Liver (tissue), 8 donors: ENCODE measurements at regions not wholly inside any gene's neighbourhood (a gene's known extent, or its start where the extent isn't known, plus 50 kb on each side); places are given as distances from the start of the nearest gene placed in this dataset.

Experiments
- DNase-seq: peaks from one replicate; pipeline ENCODE4 v3.0.0-alpha.2; 2017; ENCODE audit warnings: low spot score
- H3K27ac ChIP-seq, 2 donors: one replicate each; pipeline ENCODE4 v1.7.0; 2013; ENCODE audit warnings: inconsistent platforms in 2 of 2, low read length in 2 of 2, control low read depth in 1 of 2, low read depth in 1 of 2, mild to moderate bottlenecking in 1 of 2
- H3K27me3 ChIP-seq, 4 donors: one replicate each; pipeline versions ENCODE4 v1.6.1 to v1.7.0; 2013; ENCODE audit warnings: low read length in 3 of 4, inconsistent platforms in 1 of 4, mild to moderate bottlenecking in 1 of 4, moderate library complexity in 1 of 4; ENCODE audit not compliant: control insufficient read depth in 4 of 4, insufficient read depth in 4 of 4
- H3K36me3 ChIP-seq, 4 donors: one replicate each; pipeline versions ENCODE4 v1.6.1 to v1.7.0; 2013; ENCODE audit warnings: low read length in 3 of 4, mild to moderate bottlenecking in 3 of 4, low read depth in 1 of 4, moderate library complexity in 1 of 4; ENCODE audit not compliant: control insufficient read depth in 4 of 4, insufficient read depth in 3 of 4
- H3K4me1 ChIP-seq, 4 donors: one replicate each; pipeline versions ENCODE4 v1.6.1 to v1.7.0; 2013; ENCODE audit warnings: low read length in 3 of 4, mild to moderate bottlenecking in 3 of 4, moderate library complexity in 1 of 4; ENCODE audit not compliant: control insufficient read depth in 4 of 4, insufficient read depth in 4 of 4
- H3K4me3 ChIP-seq, 3 donors: one replicate each; pipeline versions ENCODE4 v1.6.1 to v1.7.0; 2013; ENCODE audit warnings: low read length in 3 of 3, control low read depth in 1 of 3, low read depth in 1 of 3, mild to moderate bottlenecking in 1 of 3
- H3K9ac ChIP-seq, 2 donors: one replicate each; pipeline ENCODE4 v1.7.0; 2013; ENCODE audit warnings: low read length in 2 of 2, mild to moderate bottlenecking in 2 of 2, moderate library complexity in 2 of 2, control low read depth in 1 of 2, low read depth in 1 of 2
- H3K9me3 ChIP-seq, 4 donors: one replicate each; pipeline versions ENCODE4 v1.6.1 to v1.7.0; 2013; ENCODE audit warnings: low read length in 3 of 4; ENCODE audit not compliant: control insufficient read depth in 4 of 4
- ATF3 ChIP-seq: IDR thresholded peaks from 2 replicates; pipeline ENCODE4 v1.6.1; 2016; ENCODE audit warnings: antibody characterized with exemption
- EGR1 ChIP-seq, 2 donors: IDR thresholded peaks; 2 replicates each; pipeline ENCODE4 v1.6.1; 2016 to 2018; ENCODE audit warnings: antibody characterized with exemption in 2 of 2, low read depth in 2 of 2
- FOXA1 ChIP-seq: IDR thresholded peaks from 2 replicates; pipeline ENCODE4 v1.6.1; 2016; ENCODE audit warnings: antibody characterized with exemption
- FOXA2 ChIP-seq: IDR thresholded peaks from 2 replicates; pipeline ENCODE4 v1.6.1; 2016; ENCODE audit warnings: antibody characterized with exemption
- GABPA ChIP-seq, 2 donors: IDR thresholded peaks in 1 of 2; conservative IDR thresholded peaks in 1 of 2; 2 replicates each; pipeline ENCODE4 v1.6.1; 2016; ENCODE audit warnings: antibody characterized with exemption in 2 of 2, mild to moderate bottlenecking in 1 of 2, moderate library complexity in 1 of 2
- HNF4A ChIP-seq, 2 donors: conservative IDR thresholded peaks; 2 replicates each; pipeline ENCODE4 v1.6.1; 2016; ENCODE audit warnings: antibody characterized with exemption in 2 of 2, mild to moderate bottlenecking in 2 of 2
- HNF4G ChIP-seq: IDR thresholded peaks from 2 replicates; pipeline ENCODE4 v1.6.1; 2016; ENCODE audit warnings: antibody characterized with exemption
- JUND ChIP-seq, 2 donors: IDR thresholded peaks; 2 replicates each; pipeline ENCODE4 v1.6.1; 2016; ENCODE audit warnings: antibody characterized with exemption in 2 of 2
- NR2F2 ChIP-seq: IDR thresholded peaks from 2 replicates; pipeline ENCODE4 v1.6.1; 2016; ENCODE audit warnings: antibody characterized with exemption
- RXRA ChIP-seq, 2 donors: IDR thresholded peaks; 2 replicates each; pipeline ENCODE4 v1.6.1; 2017 to 2018; ENCODE audit warnings: antibody characterized with exemption in 2 of 2, mild to moderate bottlenecking in 1 of 2
- TAF1 ChIP-seq: conservative IDR thresholded peaks from 2 replicates; pipeline ENCODE4 v1.6.1; 2016; ENCODE audit warnings: antibody characterized with exemption, mild to moderate bottlenecking
- YY1 ChIP-seq: IDR thresholded peaks from 2 replicates; pipeline ENCODE4 v1.6.1; 2016; ENCODE audit warnings: antibody characterized with exemption, mild to moderate bottlenecking
- ZBTB33 ChIP-seq: IDR thresholded peaks from 2 replicates; pipeline ENCODE4 v1.6.1; 2016; ENCODE audit warnings: antibody characterized with exemption
- WGBS: extraction: QIAGEN DNeasy Blood & Tissue Kit; methylation state at CpG from one replicate; pipeline ENCODE4 v1.1.7; 2013; 5-methylcytosine and 5-hydroxymethylcytosine counted together
- TF ChIP-seq, protein P1 (sequence below): IDR thresholded peaks from 2 replicates; pipeline ENCODE4 v1.6.1; 2016; ENCODE audit warnings: antibody characterized with exemption
- TF ChIP-seq, protein P2 (sequence below): fragments of 150-350 bp; IDR thresholded peaks from 2 replicates; pipeline ENCODE4 v1.5.1; 2017; ENCODE audit warnings: improper control_type of control experiment, low read depth, low read length; ENCODE audit not compliant: missing input control
- donor health status: healthy.
- donor health status: healthy.
- donor health status: healthy.
- donor health status: healthy.
- donor health status: healthy.

DNA sequence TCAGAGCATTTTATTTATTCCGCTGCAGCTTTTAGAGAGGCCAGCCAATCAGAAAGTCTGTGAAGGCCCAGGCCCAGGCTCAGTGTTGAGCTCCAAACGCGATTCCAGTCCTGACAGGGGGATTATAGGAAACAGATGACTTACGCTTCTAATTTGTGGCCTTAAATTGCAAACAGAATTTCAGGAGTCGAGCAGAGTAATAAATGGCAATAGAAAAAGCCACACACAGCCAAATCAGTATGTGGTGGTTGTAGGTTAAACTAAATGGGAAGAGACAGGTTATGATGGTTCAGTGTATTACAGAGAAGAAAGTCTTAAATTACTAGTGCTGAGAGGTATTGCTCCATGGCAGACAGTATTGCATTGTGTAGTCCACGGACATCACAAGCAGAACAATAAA, 131.0 kb upstream of the ZEB2 start (continued):
- TF ChIP-seq TAF1 (no peak), EGR1 (IDR thresholded peaks at IDR 0.05; ENCODE audit: low read depth in 2 of 2) (no peak), HNF4G (no peak), RXRA (IDR thresholded peaks at IDR 0.05) (no peak), YY1 (no peak)

- no peaks in the 10 kb centered on the region for H3K4me1 ChIP-seq
- no peak for DNase-seq
- no peaks in the 10 kb centered on the region for H3K27me3 ChIP-seq
- no peak overlapping the region for H3K4me3 ChIP-seq
- WGBS: 67% methylated on average over 13 of the region's 13 CpGs
- no peak overlapping the region for H3K27ac ChIP-seq
- no peaks in the 10 kb centered on the region for H3K9me3 ChIP-seq
- no peak overlapping the region for H3K9ac ChIP-seq
- TF ChIP-seq YY1 (no peak), NR2F2 (no peak), EGR1 (IDR thresholded peaks at IDR 0.05; ENCODE audit: low read depth in 2 of 2) (no peak), FOXA2 (no peak), GABPA (IDR thresholded peaks at IDR 0.05 in 1 of 2, conservative IDR thresholded peaks at IDR 0.05 in 1 of 2) (no peak), HNF4G (no peak), ATF3 (no peak), JUND (IDR thresholded peaks at IDR 0.05) (no peak), HNF4A (conservative IDR thresholded peaks at IDR 0.05) (no peak)
- TF ChIP-seq, protein P1, sequence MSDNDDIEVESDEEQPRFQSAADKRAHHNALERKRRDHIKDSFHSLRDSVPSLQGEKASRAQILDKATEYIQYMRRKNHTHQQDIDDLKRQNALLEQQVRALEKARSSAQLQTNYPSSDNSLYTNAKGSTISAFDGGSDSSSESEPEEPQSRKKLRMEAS: no peak
- no peaks in the 10 kb centered on the region for H3K36me3 ChIP-seq
Measured at GRCh38 chr2:144648837-144649465, 129.0 kb upstream of the ZEB2 start.

DNA sequence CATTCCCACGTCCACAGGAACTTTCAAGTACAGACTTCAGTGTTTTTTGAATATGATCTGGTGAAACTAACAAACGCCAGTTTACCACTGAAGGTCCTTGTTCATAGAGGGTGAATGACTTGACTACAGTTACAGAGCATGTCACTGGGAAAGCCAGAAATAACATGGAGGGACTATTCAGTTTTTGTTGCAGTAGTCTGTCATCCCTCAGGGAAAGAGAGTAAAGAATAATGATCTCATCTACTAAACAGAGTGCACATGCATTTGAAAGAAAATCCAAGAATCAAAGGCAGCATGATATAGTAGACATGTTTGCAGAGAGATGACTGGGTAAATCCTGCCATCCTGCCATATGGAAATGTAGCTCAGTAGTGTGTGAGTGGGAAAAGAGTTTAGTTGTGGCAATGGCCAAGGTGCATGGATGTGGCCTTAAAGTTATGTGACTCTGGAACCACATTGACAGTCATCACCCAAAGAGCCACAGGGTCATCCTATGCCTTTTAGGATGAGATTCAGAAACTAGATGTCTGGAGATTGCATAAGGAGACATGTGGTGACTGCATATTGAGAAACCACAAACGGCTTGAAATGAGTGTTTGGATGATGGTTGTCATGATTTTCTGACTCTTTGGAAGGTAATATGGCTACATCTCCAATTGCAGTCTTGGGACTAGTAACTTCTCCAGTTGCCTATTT, 125.3 kb upstream of the ZEB2 start:
- no peak for TF ChIP-seq ZBTB33
- TF ChIP-seq, protein P2, sequence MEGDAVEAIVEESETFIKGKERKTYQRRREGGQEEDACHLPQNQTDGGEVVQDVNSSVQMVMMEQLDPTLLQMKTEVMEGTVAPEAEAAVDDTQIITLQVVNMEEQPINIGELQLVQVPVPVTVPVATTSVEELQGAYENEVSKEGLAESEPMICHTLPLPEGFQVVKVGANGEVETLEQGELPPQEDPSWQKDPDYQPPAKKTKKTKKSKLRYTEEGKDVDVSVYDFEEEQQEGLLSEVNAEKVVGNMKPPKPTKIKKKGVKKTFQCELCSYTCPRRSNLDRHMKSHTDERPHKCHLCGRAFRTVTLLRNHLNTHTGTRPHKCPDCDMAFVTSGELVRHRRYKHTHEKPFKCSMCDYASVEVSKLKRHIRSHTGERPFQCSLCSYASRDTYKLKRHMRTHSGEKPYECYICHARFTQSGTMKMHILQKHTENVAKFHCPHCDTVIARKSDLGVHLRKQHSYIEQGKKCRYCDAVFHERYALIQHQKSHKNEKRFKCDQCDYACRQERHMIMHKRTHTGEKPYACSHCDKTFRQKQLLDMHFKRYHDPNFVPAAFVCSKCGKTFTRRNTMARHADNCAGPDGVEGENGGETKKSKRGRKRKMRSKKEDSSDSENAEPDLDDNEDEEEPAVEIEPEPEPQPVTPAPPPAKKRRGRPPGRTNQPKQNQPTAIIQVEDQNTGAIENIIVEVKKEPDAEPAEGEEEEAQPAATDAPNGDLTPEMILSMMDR: no peak
- no peak for TF ChIP-seq TAF1
- TF ChIP-seq, protein P1: no peak
- no peak for TF ChIP-seq ATF3
- TF ChIP-seq FOXA1: no peak
- TF ChIP-seq HNF4A (conservative IDR thresholded peaks at IDR 0.05): no peak
- no peak for TF ChIP-seq RXRA (IDR thresholded peaks at IDR 0.05)
- TF ChIP-seq YY1: no peak
- no peak for TF ChIP-seq EGR1 (IDR thresholded peaks at IDR 0.05; ENCODE audit: low read depth in 2 of 2)
- Histone ChIP-seq H3K27me3 (no peaks in the 10 kb centered on the region), H3K4me3 (no peak overlapping the region), H3K9ac (no peak overlapping the region), H3K27ac (no peak overlapping the region), H3K4me1 (no peaks in the 10 kb centered on the region), H3K36me3 (no peaks in the 10 kb centered on the region), H3K9me3 (no peaks in the 10 kb centered on the region)
- WGBS: 71% methylated on average over 3 of the region's 3 CpGs
- DNase-seq: no peak
